Trophoblast cell (in vitro differentiated cells and primary cell): ENCODE measurements at regions not wholly inside any gene's neighbourhood (a gene's known extent, or its start where the extent isn't known, plus 50 kb on each side); places are given as distances from the start of the nearest gene placed in this dataset.

Experiments
- DNase-seq, 2 donors: peaks; one replicate each; pipeline ENCODE4 v3.0.0-alpha.2; 2016
- H2AFZ ChIP-seq: 2 replicates; pipeline ENCODE4 v1.6.1; 2013; ENCODE audit warnings: low read length, moderate library complexity, mild to moderate bottlenecking; ENCODE audit not compliant: insufficient read depth, poor library complexity
- H2AK5ac ChIP-seq: 2 replicates; pipeline ENCODE4 v1.6.1; 2013; ENCODE audit warnings: mild to moderate bottlenecking, low read length
- H2BK120ac ChIP-seq: 2 replicates; pipeline ENCODE4 v1.6.1; 2013; ENCODE audit warnings: low read length, mild to moderate bottlenecking, moderate library complexity; ENCODE audit not compliant: insufficient read depth, poor library complexity
- H2BK12ac ChIP-seq: 2 replicates; pipeline ENCODE4 v1.6.1; 2013; ENCODE audit warnings: mild to moderate bottlenecking, low read length, moderate library complexity
- H2BK5ac ChIP-seq: 2 replicates; pipeline ENCODE4 v1.6.1; 2013; ENCODE audit warnings: low read length, low read depth, moderate library complexity, mild to moderate bottlenecking; ENCODE audit not compliant: poor library complexity
- H3K14ac ChIP-seq: 2 replicates; pipeline ENCODE4 v1.6.1; 2013; ENCODE audit warnings: mild to moderate bottlenecking, low read length
- H3K18ac ChIP-seq: 2 replicates; pipeline ENCODE4 v1.6.1; 2013; ENCODE audit warnings: mild to moderate bottlenecking, low read length
- H3K23ac ChIP-seq: 2 replicates; pipeline ENCODE4 v1.6.1; 2013; ENCODE audit warnings: low read length
- H3K27ac ChIP-seq: 2 replicates; pipeline ENCODE4 v1.5.1; 2013; ENCODE audit warnings: low read depth, mild to moderate bottlenecking, inconsistent platforms, low read length, moderate library complexity
- H3K27me3 ChIP-seq: 2 replicates; pipeline ENCODE4 v1.6.1; 2013; ENCODE audit warnings: inconsistent platforms, mild to moderate bottlenecking, low read length, moderate library complexity; ENCODE audit not compliant: insufficient read depth
- H3K36me3 ChIP-seq, 2 experiments: 1 replicate in 1 of 2; 2 replicates in 1 of 2; pipeline ENCODE4 v1.6.1; 2013; ENCODE audit warnings: low read length in 2 of 2, mild to moderate bottlenecking in 2 of 2, moderate library complexity in 1 of 2; ENCODE audit not compliant: insufficient read depth in 2 of 2, control insufficient read depth in 1 of 2
- H3K4ac ChIP-seq: 2 replicates; pipeline ENCODE4 v1.6.1; 2013; ENCODE audit warnings: low read depth, mild to moderate bottlenecking, low read length, moderate library complexity
- H3K4me1 ChIP-seq, 2 experiments: 1 replicate in 1 of 2; 2 replicates in 1 of 2; pipeline ENCODE4 v1.6.1; 2013; ENCODE audit warnings: low read length in 2 of 2, mild to moderate bottlenecking in 2 of 2, moderate library complexity in 1 of 2; ENCODE audit not compliant: insufficient read depth in 2 of 2, control insufficient read depth in 1 of 2
- H3K4me2 ChIP-seq: 2 replicates; pipeline ENCODE4 v1.6.1; 2013; ENCODE audit warnings: inconsistent platforms, mild to moderate bottlenecking, low read length, moderate library complexity
- H3K4me3 ChIP-seq: 2 replicates; pipeline ENCODE4 v1.5.1; 2013; ENCODE audit warnings: mild to moderate bottlenecking, low read depth, low read length, inconsistent platforms
- H3K79me1 ChIP-seq: one replicate; pipeline ENCODE4 v1.6.1; 2013; ENCODE audit warnings: low read length
- H3K79me2 ChIP-seq: 2 replicates; pipeline ENCODE4 v1.6.1; 2013; ENCODE audit warnings: low read length, mild to moderate bottlenecking; ENCODE audit not compliant: control insufficient read depth, insufficient read depth, poor library complexity
- H3K9ac ChIP-seq: 2 replicates; pipeline ENCODE4 v1.6.1; 2013; ENCODE audit warnings: mild to moderate bottlenecking, low read length
- H3K9me3 ChIP-seq: 2 replicates; pipeline ENCODE4 v1.6.1; 2013; ENCODE audit warnings: low read depth, mild to moderate bottlenecking, control low read depth, inconsistent platforms, low read length; ENCODE audit not compliant: insufficient read depth
- H4K12ac ChIP-seq: 2 replicates; pipeline ENCODE4 v1.6.1; 2013; ENCODE audit warnings: low read depth, mild to moderate bottlenecking, low read length, moderate library complexity
- H4K8ac ChIP-seq: 2 replicates; pipeline ENCODE4 v1.6.1; 2013; ENCODE audit warnings: low read depth, mild to moderate bottlenecking, low read length, moderate library complexity
- H4K91ac ChIP-seq: one replicate; pipeline ENCODE4 v1.6.1; 2013; ENCODE audit warnings: low read depth, mild to moderate bottlenecking, low read length, moderate library complexity
- WGBS: extraction: QIAGEN DNeasy Blood & Tissue Kit; methylation state at CpG from one replicate; pipeline ENCODE4 v1.1.7; 2013; ENCODE audit warnings: missing lambda C conversion rate; ENCODE audit not compliant: insufficient read length, insufficient coverage; ENCODE audit errors: extremely low coverage; 5-methylcytosine and 5-hydroxymethylcytosine counted together

- no peak overlapping the region for H3K4me3 ChIP-seq
- no peaks in the 10 kb centered on the region for H3K27me3 ChIP-seq
- H3K79me1 ChIP-seq, result no peaks in the 10 kb centered on the region
- H2BK5ac ChIP-seq, result no peak overlapping the region
- no peak overlapping the region for H4K8ac ChIP-seq
- no peak for DNase-seq
- no peak overlapping the region for H3K4ac ChIP-seq
- H2AK5ac ChIP-seq, result no peak overlapping the region
- no peak overlapping the region for H2BK12ac ChIP-seq
- no peak overlapping the region for H3K14ac ChIP-seq
- no peak overlapping the region for H3K9ac ChIP-seq
- H3K9me3 ChIP-seq, result no peaks in the 10 kb centered on the region
- H3K23ac ChIP-seq, result no peak overlapping the region
- no peaks in the 10 kb centered on the region for H3K79me2 ChIP-seq
- H3K4me2 ChIP-seq, result no peak overlapping the region
- no peak overlapping the region for H3K18ac ChIP-seq
- no CpG with 5 or more reads among the region's 3 CpGs for WGBS
- no peak overlapping the region for H3K27ac ChIP-seq
- H2BK120ac ChIP-seq, result no peak overlapping the region
- H4K12ac ChIP-seq, result no peak overlapping the region
- no peak overlapping the region for H4K91ac ChIP-seq
- H3K36me3 ChIP-seq, result no peaks in the 10 kb centered on the region
- no peaks in the 10 kb centered on the region for H3K4me1 ChIP-seq
- H2AFZ ChIP-seq, result no peak overlapping the region
These were observed 211.8 kb downstream of the RBM26 start for GRCh38 chr13:79194272-79194671.

GRCh38 chr13:79191501-79191900, 214.6 kb downstream of the RBM26 start:
- Histone ChIP-seq H3K79me2 (no peaks in the 10 kb centered on the region), H3K9me3 (no peaks in the 10 kb centered on the region), H2BK120ac (no peak overlapping the region), H3K79me1 (no peaks in the 10 kb centered on the region), H3K18ac (no peak overlapping the region), H3K4me3 (no peak overlapping the region), H2BK12ac (no peak overlapping the region), H4K91ac (no peak overlapping the region), H3K27ac (no peak overlapping the region), H3K14ac (no peak overlapping the region), H3K23ac (no peak overlapping the region), H4K8ac (no peak overlapping the region), H3K4me2 (no peak overlapping the region), H3K9ac (no peak overlapping the region), H3K27me3 (no peaks in the 10 kb centered on the region), H3K36me3 (no peaks in the 10 kb centered on the region), H2BK5ac (no peak overlapping the region), H3K4ac (no peak overlapping the region), H3K4me1 (no peaks in the 10 kb centered on the region), H2AK5ac (no peak overlapping the region), H2AFZ (no peak overlapping the region), H4K12ac (no peak overlapping the region)
- no peak for DNase-seq

GRCh38 chr13:79190932-79191331, 215.1 kb downstream of the RBM26 start:
- no peak overlapping the region for H3K9ac ChIP-seq
- H3K27me3 ChIP-seq, result no peaks in the 10 kb centered on the region
- H4K8ac ChIP-seq, result no peak overlapping the region
- H3K36me3 ChIP-seq, result no peaks in the 10 kb centered on the region
- H3K18ac ChIP-seq, result no peak overlapping the region
- H3K23ac ChIP-seq, result no peak overlapping the region
- H2AK5ac ChIP-seq, result no peak overlapping the region
- no peak overlapping the region for H2AFZ ChIP-seq
- H2BK120ac ChIP-seq, result no peak overlapping the region
- no peak overlapping the region for H3K14ac ChIP-seq
- no peaks in the 10 kb centered on the region for H3K79me2 ChIP-seq
- no CpG with 5 or more reads among the region's 2 CpGs for WGBS
- no peaks in the 10 kb centered on the region for H3K79me1 ChIP-seq
- no peak for DNase-seq
- H3K4me3 ChIP-seq, result no peak overlapping the region
- H3K4me2 ChIP-seq, result no peak overlapping the region
- no peak overlapping the region for H3K27ac ChIP-seq
- H4K91ac ChIP-seq, result no peak overlapping the region
- H3K4me1 ChIP-seq, result no peaks in the 10 kb centered on the region
- no peak overlapping the region for H4K12ac ChIP-seq
- no peaks in the 10 kb centered on the region for H3K9me3 ChIP-seq
- no peak overlapping the region for H3K4ac ChIP-seq
- no peak overlapping the region for H2BK12ac ChIP-seq
- H2BK5ac ChIP-seq, result no peak overlapping the region

GRCh38 chr13:79187917-79188690, 218.0 kb downstream of the RBM26 start:
- no peak overlapping the region for H2BK5ac ChIP-seq
- H3K23ac ChIP-seq, result no peak overlapping the region
- no peaks in the 10 kb centered on the region for H3K27me3 ChIP-seq
- no peak overlapping the region for H3K4me3 ChIP-seq
- H3K18ac ChIP-seq, result no peak overlapping the region
- no peak overlapping the region for H3K9ac ChIP-seq
- H3K14ac ChIP-seq, result no peak overlapping the region
- H2BK120ac ChIP-seq, result no peak overlapping the region
- no peak overlapping the region for H2BK12ac ChIP-seq
- H2AFZ ChIP-seq, result no peak overlapping the region
- no peak overlapping the region for H2AK5ac ChIP-seq
- no peak for DNase-seq
- no peaks in the 10 kb centered on the region for H3K79me2 ChIP-seq
- H3K4me1 ChIP-seq, result peaks cover 3% of the 10 kb centered on the region in 2 experiments
- no peaks in the 10 kb centered on the region for H3K36me3 ChIP-seq
- no CpG with 5 or more reads among the region's 3 CpGs for WGBS
- H3K9me3 ChIP-seq, result no peaks in the 10 kb centered on the region
- H3K4ac ChIP-seq, result no peak overlapping the region
- no peak overlapping the region for H3K27ac ChIP-seq
- H4K12ac ChIP-seq, result no peak overlapping the region
- no peak overlapping the region for H3K4me2 ChIP-seq
- no peak overlapping the region for H4K91ac ChIP-seq
- no peak overlapping the region for H4K8ac ChIP-seq
- no peaks in the 10 kb centered on the region for H3K79me1 ChIP-seq
